ENCODE measurements at regions not wholly inside any gene's neighbourhood (a gene's known extent, or its start where the extent isn't known, plus 50 kb on each side); places are given as distances from the start of the nearest gene placed in this dataset.

DNA sequence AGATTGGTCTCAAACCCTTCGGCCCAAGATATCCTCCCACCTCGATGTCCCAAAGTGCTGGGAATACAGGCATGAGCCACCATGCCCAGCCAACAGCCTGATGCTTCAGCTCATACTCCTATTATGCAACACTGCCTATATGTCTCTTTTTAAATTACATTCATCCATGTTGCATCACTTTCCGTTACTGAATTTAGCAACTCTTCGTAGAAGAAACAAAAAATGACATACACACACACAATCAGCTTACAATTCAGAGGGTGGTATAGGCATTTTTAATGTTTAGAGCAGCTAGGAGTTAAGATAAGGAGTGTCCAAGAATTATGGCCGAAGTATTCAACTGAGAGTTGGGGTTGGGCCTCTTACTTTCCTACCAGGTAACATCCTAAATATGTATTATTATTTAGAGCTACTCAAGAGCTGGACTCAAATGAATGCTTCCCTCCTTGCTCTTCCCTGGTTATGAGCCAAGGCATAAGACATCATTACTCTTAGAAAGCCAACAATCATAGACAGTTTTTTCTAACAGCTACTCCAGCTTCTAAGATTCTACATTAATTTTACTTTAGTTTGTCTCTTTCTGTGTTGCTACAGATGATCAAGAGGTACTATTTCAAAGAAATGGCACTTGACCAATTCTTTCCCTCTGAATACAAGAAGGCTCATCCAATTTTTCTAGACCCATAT is 62.0 kb upstream of the BMP5 start:
- TF ChIP-seq POLR2A (IDR thresholded peaks at IDR 0.05; ENCODE audit: low read length) = no peak
- no peak for TF ChIP-seq GATA1 (IDR thresholded peaks at IDR 0.05; ENCODE audit: low read depth, low read length)
